ENCODE measurements at regions not wholly inside any gene's neighbourhood (a gene's known extent, or its start where the extent isn't known, plus 50 kb on each side); places are given as distances from the start of the nearest gene placed in this dataset.

GRCh38 chr13:50599927-50600326 is 243.6 kb downstream of the DLEU7 start:
- H3K4me3 ChIP-seq (ENCODE audit: low read depth, low read length, poor library complexity, severe bottlenecking): no peak overlapping the region
- peaks cover 64% of the 10 kb centered on the region for H3K4me1 ChIP-seq (ENCODE audit: insufficient read depth, low read length, severe bottlenecking)
- H3K79me2 ChIP-seq (ENCODE audit: insufficient read depth, low read length): no peaks in the 10 kb centered on the region
- H3K9me3 ChIP-seq (ENCODE audit: low read length): no peaks in the 10 kb centered on the region
- H4K20me1 ChIP-seq (ENCODE audit: insufficient read depth, low read length): no peaks in the 10 kb centered on the region
- H3K9me2 ChIP-seq (ENCODE audit: low read depth, low read length): no peaks in the 10 kb centered on the region
- H2AFZ ChIP-seq (ENCODE audit: low read length): no peak overlapping the region
- H3K36me3 ChIP-seq (ENCODE audit: insufficient read depth, low read length): no peaks in the 10 kb centered on the region
- H3K4me2 ChIP-seq (ENCODE audit: low read length): no peak overlapping the region
- H3F3A ChIP-seq (ENCODE audit: insufficient read depth, low read length): 0 out of 2 replicates have a peak, but pooled peaks cover 3% of the 10 kb centered on the region
- H3K27ac ChIP-seq (ENCODE audit: low read depth, low read length, poor library complexity, severe bottlenecking): peak overlapping the region; percentile 100
- TF ChIP-seq, protein P1, sequence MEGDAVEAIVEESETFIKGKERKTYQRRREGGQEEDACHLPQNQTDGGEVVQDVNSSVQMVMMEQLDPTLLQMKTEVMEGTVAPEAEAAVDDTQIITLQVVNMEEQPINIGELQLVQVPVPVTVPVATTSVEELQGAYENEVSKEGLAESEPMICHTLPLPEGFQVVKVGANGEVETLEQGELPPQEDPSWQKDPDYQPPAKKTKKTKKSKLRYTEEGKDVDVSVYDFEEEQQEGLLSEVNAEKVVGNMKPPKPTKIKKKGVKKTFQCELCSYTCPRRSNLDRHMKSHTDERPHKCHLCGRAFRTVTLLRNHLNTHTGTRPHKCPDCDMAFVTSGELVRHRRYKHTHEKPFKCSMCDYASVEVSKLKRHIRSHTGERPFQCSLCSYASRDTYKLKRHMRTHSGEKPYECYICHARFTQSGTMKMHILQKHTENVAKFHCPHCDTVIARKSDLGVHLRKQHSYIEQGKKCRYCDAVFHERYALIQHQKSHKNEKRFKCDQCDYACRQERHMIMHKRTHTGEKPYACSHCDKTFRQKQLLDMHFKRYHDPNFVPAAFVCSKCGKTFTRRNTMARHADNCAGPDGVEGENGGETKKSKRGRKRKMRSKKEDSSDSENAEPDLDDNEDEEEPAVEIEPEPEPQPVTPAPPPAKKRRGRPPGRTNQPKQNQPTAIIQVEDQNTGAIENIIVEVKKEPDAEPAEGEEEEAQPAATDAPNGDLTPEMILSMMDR (IDR thresholded peaks at IDR 0.05; ENCODE audit: low read length): no peak
- no peak for TF ChIP-seq EZH2 (IDR thresholded peaks at IDR 0.05; ENCODE audit: borderline replicate concordance, low read length)
- H3K27me3 ChIP-seq (ENCODE audit: insufficient read depth, low read length): no peaks in the 10 kb centered on the region
- H3K9ac ChIP-seq (ENCODE audit: low read length): no peak overlapping the region; the same call in 1 of the 2 replicates

- Histone ChIP-seq H3K9me3 (ENCODE audit: low read length) (no peaks in the 10 kb centered on the region), H3K4me2 (ENCODE audit: low read length) (no peak overlapping the region), H2AFZ (ENCODE audit: low read length) (no peak overlapping the region), H3K27me3 (ENCODE audit: insufficient read depth, low read length) (no peaks in the 10 kb centered on the region), H3K9me2 (ENCODE audit: low read depth, low read length) (no peaks in the 10 kb centered on the region), H3F3A (ENCODE audit: insufficient read depth, low read length) (no peaks in the 10 kb centered on the region), H3K79me2 (ENCODE audit: insufficient read depth, low read length) (no peaks in the 10 kb centered on the region), H3K9ac (ENCODE audit: low read length) (no peak overlapping the region), H3K4me3 (ENCODE audit: low read depth, low read length, poor library complexity, severe bottlenecking) (no peak overlapping the region), H3K4me1 (ENCODE audit: insufficient read depth, low read length, severe bottlenecking) (peaks cover 43% of the 10 kb centered on the region), H3K27ac (ENCODE audit: low read depth, low read length, poor library complexity, severe bottlenecking) (no peak overlapping the region), H4K20me1 (ENCODE audit: insufficient read depth, low read length) (no peaks in the 10 kb centered on the region), H3K36me3 (ENCODE audit: insufficient read depth, low read length) (no peaks in the 10 kb centered on the region)
- TF ChIP-seq EZH2 (IDR thresholded peaks at IDR 0.05; ENCODE audit: borderline replicate concordance, low read length): no peak
- TF ChIP-seq, protein P1 (IDR thresholded peaks at IDR 0.05; ENCODE audit: low read length): no peak
Observed at GRCh38 chr13:50608370-50608769, 235.1 kb downstream of the DLEU7 start.

DNA sequence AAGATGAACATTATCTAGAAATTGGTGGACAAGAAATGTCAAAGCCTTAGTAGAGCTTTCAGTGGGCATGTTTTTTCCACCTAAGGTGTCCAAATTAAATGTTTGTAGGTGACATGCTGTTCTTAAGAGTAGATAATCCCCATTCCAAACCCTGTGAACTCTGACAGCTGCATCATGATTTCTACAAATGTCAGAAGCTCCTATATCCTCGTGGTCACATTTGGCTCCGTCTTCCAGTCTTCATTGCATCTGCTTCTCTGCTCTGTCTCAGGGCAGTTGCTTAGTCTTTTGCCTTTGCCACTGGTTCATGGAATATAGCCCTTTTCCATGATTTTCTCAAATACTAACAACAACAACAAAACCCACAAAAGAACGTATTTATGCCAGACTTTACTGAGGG is 234.5 kb downstream of the DLEU7 start:
- no peaks in the 10 kb centered on the region for H3F3A ChIP-seq (ENCODE audit: insufficient read depth, low read length)
- no peaks in the 10 kb centered on the region for H3K36me3 ChIP-seq (ENCODE audit: insufficient read depth, low read length)
- H4K20me1 ChIP-seq (ENCODE audit: insufficient read depth, low read length): no peaks in the 10 kb centered on the region
- H3K27ac ChIP-seq (ENCODE audit: low read depth, low read length, poor library complexity, severe bottlenecking): peak overlapping the region; percentile 32
- peaks cover 49% of the 10 kb centered on the region for H3K4me1 ChIP-seq (ENCODE audit: insufficient read depth, low read length, severe bottlenecking)
- no peak overlapping the region for H3K9ac ChIP-seq (ENCODE audit: low read length)
- no peak overlapping the region for H2AFZ ChIP-seq (ENCODE audit: low read length)
- no peaks in the 10 kb centered on the region for H3K27me3 ChIP-seq (ENCODE audit: insufficient read depth, low read length)
- H3K4me2 ChIP-seq (ENCODE audit: low read length): no peak overlapping the region
- H3K4me3 ChIP-seq (ENCODE audit: low read depth, low read length, poor library complexity, severe bottlenecking): no peak overlapping the region
- no peaks in the 10 kb centered on the region for H3K9me2 ChIP-seq (ENCODE audit: low read depth, low read length)
- TF ChIP-seq, protein P1 (IDR thresholded peaks at IDR 0.05; ENCODE audit: low read length): no peak
- TF ChIP-seq EZH2 (IDR thresholded peaks at IDR 0.05; ENCODE audit: borderline replicate concordance, low read length): no peak
- no peaks in the 10 kb centered on the region for H3K79me2 ChIP-seq (ENCODE audit: insufficient read depth, low read length)
- no peaks in the 10 kb centered on the region for H3K9me3 ChIP-seq (ENCODE audit: low read length)

Measured in OCI-LY1 (cell line).